ENCODE measurements at regions not wholly inside any gene's neighbourhood (a gene's known extent, or its start where the extent isn't known, plus 50 kb on each side); places are given as distances from the start of the nearest gene placed in this dataset.

DNA sequence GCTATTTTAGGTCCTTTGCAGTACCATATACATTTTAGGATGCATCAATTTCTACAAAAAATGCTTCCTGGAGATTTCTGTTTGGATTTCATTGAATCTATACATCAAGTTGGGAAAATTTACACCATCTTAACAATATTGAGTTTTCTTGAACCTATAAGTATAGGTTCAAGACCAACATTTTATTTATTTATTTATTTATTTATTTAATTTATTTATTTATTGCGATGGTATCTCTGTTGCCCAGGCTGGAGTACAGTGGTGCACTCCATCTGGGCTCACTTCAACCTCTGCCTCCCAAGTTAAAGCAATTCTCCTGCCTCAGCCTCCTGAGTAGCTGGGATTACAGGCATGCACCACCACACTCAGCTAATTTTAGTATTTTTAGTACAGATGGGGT lies 125.0 kb upstream of the HS3ST2 start:
- TF ChIP-seq, protein P1, sequence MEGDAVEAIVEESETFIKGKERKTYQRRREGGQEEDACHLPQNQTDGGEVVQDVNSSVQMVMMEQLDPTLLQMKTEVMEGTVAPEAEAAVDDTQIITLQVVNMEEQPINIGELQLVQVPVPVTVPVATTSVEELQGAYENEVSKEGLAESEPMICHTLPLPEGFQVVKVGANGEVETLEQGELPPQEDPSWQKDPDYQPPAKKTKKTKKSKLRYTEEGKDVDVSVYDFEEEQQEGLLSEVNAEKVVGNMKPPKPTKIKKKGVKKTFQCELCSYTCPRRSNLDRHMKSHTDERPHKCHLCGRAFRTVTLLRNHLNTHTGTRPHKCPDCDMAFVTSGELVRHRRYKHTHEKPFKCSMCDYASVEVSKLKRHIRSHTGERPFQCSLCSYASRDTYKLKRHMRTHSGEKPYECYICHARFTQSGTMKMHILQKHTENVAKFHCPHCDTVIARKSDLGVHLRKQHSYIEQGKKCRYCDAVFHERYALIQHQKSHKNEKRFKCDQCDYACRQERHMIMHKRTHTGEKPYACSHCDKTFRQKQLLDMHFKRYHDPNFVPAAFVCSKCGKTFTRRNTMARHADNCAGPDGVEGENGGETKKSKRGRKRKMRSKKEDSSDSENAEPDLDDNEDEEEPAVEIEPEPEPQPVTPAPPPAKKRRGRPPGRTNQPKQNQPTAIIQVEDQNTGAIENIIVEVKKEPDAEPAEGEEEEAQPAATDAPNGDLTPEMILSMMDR (IDR thresholded peaks at IDR 0.05): no peak
- no peak for TF ChIP-seq POLR2A (IDR thresholded peaks at IDR 0.05)
